Breast epithelium (tissue), 3 donors: ENCODE measurements at regions not wholly inside any gene's neighbourhood (a gene's known extent, or its start where the extent isn't known, plus 50 kb on each side); places are given as distances from the start of the nearest gene placed in this dataset.

Experiments used
- POLR2A ChIP-seq: fragments of 450-650 bp; IDR thresholded peaks from one replicate; pipeline ENCODE4 v1.6.1; 2016; ENCODE audit warnings: antibody characterized with exemption, mild to moderate bottlenecking, moderate library complexity
- TF ChIP-seq, protein P1 (sequence below), 3 donors: fragments of 450-650 bp; IDR thresholded peaks; one replicate each; pipeline ENCODE4 v1.5.1; 2016 to 2017; ENCODE audit warnings: antibody characterized with exemption in 3 of 3, mild to moderate bottlenecking in 3 of 3, moderate library complexity in 3 of 3

DNA sequence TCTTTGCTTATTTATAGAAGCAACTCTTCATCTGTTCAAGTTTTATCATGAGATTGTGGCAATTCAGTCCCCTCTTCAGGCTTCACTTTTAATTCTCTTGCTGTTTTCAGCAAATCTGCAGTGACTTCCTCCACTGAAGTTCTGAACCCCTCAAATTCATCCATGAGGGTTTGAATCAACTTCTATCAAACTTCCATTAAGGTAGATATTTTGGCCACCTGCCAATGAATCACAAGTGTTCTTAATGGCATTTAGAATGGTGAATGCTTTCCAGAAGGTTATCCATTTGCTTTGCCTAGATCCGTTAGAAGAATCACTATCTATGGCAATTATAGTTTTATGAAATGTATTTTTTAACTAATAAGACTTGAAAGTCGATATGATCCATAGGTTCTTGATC lies 946.7 kb upstream of the B3GALT2 start:
- TF ChIP-seq POLR2A: no peak
- TF ChIP-seq, protein P1, sequence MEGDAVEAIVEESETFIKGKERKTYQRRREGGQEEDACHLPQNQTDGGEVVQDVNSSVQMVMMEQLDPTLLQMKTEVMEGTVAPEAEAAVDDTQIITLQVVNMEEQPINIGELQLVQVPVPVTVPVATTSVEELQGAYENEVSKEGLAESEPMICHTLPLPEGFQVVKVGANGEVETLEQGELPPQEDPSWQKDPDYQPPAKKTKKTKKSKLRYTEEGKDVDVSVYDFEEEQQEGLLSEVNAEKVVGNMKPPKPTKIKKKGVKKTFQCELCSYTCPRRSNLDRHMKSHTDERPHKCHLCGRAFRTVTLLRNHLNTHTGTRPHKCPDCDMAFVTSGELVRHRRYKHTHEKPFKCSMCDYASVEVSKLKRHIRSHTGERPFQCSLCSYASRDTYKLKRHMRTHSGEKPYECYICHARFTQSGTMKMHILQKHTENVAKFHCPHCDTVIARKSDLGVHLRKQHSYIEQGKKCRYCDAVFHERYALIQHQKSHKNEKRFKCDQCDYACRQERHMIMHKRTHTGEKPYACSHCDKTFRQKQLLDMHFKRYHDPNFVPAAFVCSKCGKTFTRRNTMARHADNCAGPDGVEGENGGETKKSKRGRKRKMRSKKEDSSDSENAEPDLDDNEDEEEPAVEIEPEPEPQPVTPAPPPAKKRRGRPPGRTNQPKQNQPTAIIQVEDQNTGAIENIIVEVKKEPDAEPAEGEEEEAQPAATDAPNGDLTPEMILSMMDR (IDR thresholded peaks at IDR 0.05): no peak
